ENCODE measurements at regions not wholly inside any gene's neighbourhood (a gene's known extent, or its start where the extent isn't known, plus 50 kb on each side); places are given as distances from the start of the nearest gene placed in this dataset.

DNA sequence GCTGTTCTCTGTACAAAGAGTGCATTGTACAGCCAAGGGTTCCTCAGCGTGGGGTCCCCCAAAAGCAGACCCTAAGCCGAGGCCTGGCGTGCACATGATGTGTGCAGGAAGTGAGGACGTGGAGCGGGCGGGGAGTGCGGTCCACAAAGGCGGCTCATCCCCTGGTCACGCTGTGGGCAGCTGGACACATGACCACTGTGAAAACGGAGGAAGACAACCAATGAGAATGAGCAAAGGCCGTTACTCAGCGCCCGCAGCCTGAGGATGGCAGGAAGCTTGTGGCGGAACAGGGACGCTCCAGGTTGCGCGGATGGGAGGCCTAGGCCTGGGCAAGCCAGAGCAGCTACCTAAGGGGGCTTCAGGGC, 1263.7 kb downstream of the BRD1 start:
- no peak for DNase-seq

DNA sequence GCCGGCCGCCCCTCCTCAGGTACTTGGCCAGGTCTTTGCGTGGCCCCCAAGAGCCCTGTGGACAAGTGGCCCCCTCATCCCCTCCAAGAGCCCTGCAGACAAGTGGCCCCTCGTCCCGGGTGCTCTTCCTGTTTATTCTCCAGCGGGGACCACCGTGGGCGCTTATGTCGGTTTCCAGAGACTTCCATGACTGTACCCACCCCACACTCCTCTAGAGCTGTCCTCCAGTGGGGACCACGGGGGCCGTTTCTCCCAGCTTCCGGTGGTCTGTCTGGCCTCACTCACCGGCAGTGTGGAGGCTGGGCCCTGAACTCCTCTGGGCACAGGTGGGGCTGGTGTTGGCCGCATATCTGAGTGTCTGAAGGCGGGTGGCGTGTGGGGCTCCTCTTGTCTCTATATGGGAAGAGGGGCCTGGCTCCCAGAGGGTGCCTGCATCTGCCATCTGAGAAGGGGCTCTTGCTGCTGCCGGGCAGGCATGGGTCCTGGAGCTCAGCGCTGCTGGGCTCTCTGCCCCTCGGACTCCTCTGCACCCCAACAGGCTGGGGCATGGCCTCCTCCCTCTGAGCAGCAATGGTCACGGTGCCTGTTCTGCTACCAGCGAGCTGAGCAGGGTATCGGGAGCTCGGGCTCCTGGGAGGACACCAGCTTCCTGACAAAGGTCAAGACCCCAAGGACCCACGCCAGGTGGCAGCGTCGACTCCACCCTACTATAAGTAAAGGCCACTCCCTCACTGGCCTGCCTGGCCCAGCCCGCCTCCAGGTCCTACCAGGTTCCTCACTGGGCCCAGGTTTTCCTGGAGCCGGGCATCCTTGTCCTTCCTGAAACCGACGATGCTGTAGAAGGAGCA, 1264.3 kb downstream of the BRD1 start:
- no peak for DNase-seq

- no peak for DNase-seq
These were observed 1266.0 kb downstream of the BRD1 start for GRCh38 chr22:48561676-48562075.

DNA sequence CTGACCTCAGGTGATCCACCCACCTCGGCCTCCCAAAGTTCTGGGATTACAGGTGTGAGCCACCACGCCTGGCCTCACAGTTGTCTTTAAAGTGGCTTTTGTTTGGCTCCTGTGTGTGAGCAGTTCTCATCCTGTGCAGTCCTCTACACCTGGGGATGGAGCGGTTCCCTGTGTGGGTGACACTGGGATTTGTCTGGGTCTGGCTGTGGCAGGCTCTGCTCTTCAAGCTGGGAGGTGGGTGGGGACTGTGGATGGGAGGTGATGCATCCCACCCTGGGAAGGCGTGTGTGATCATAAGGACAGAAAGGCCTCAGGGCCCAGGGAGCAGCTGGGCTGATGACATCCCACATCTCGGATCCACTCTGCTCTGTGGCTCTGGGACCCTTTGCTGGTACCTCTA, 1266.8 kb downstream of the BRD1 start:
- no peak for DNase-seq

DNA sequence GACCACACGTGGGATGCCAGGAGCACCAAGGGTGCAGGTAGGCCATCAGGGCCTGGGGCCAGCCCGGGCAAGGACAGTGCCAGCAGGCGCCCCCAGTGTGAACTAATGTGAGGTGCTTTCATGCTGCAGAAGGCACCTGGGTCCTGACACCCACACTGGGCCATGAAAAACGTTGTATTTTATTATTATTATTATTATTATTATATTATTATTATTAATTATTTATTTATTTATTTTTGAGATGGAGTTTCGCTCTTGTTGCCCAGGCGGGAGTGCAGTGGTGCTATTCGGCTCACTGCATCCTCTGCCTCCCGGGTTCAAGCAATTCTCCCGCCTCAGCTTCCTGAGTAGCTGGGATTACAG, 1267.3 kb downstream of the BRD1 start:
- DNase-seq: no peak

GRCh38 chr22:48559647-48560388, 1267.9 kb downstream of the BRD1 start:
- DNase-seq: no peak

GRCh38 chr22:48558606-48559402, 1268.9 kb downstream of the BRD1 start:
- DNase-seq: no peak

DNA sequence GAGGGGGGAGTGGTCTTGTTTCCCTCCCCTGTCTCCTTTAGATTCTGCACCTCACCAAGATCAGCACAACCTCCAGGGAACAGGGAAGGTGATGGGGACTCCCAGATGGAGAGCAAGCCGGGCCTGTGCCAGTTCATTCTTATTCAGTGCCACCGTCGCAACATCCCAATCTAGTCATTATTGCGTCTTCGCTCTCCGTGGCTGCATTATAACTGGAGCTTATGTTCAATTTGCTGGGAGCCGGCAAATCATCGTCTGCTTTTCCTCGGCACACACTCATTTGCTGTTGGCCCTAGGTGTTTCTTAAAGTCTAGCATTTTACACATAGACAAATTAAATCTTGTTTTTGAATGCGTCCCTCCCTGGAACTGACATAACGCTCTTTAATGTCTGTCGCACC, 1269.7 kb downstream of the BRD1 start:
- DNase-seq: no peak

- DNase-seq: no peak
These were observed 1270.2 kb downstream of the BRD1 start for GRCh38 chr22:48557473-48557872.

DNA sequence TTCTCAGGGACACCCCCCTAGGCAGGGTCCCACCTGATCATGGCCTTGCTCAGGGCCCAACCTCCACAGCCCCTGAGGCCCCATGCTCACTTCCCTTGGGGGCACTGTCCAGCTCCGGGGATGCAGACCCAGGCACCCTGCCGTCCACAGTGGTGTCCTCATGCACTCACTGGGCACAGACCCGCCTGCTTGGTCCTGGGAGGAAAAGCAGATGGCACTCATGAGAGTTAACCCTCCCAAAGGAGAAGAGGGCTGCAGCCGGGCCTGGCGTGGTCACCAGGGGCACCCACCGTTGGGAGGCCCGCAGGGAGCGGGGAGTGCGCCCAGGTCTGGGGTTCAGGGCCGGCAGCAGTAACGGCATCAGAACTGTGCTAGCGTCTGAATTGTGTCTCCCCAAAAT, 1270.9 kb downstream of the BRD1 start:
- no peak for DNase-seq

GRCh38 chr22:48556222-48556621, 1271.5 kb downstream of the BRD1 start:
- DNase-seq: no peak

GRCh38 chr22:48555606-48556005, 1272.1 kb downstream of the BRD1 start:
- no peak for DNase-seq

DNA sequence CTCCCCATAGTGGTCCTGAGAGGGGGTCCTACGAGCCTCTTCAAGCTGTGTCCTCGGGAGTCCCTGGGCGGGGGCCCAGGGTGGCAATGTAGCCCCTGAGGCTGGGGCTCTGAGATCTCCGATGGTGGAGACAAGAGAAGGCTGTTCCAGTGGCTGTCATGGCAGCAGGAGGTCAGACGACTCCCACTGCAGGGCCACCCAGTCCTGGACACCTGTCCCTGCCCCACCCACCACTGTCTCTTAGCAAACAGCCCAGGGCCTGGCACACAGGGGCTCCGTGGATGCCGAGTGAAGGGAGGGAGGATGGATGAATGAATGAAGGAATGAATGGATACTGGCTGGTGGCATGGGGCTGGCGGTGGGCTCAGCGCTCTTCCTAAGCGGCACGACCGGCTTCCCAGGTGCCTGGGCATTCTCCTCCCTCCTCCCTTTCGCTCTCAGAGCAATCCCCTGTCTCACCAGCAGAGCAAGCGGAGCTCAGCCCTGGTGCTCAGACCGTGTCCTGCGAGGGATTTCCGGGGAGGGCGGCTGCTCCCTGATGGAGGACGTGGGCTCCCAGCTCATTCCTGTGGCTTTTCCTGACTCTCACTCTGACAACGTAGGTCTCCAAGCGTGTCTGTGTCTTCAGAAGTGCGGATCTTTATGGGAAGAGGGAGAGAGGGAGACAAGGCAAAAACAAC, 1272.6 kb downstream of the BRD1 start:
- DNase-seq: no peak

DNA sequence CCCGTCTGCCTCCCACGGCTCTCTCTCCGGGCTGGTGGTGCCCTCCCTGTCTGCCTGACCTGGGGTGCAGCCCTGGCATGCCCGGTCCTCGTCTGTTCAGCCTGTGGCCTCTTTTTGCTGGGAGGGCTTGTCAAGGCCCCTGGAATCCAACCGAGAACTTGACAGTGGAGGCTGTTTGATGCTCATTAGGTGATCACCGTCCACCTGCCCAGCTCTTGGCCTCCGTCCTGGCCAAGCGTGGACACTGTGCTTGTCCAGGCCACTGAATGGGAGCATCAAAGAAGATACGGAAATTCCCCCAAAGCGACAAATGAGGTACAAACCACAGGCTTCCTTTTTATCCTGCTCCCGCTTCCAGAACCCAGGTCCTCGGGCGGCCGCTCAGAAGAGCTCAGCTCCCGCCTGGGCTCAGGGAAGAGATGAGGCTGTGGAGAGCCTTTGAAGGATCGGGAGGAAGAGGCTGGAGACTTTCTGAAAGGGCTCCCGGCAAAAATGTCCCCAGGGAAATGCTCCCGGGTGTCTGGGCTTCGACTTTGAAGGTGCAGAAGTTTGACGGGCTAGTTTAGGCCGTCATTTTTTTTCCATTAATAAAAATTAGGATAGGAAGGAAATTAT, 1273.9 kb downstream of the BRD1 start:
- no peak for DNase-seq

DNA sequence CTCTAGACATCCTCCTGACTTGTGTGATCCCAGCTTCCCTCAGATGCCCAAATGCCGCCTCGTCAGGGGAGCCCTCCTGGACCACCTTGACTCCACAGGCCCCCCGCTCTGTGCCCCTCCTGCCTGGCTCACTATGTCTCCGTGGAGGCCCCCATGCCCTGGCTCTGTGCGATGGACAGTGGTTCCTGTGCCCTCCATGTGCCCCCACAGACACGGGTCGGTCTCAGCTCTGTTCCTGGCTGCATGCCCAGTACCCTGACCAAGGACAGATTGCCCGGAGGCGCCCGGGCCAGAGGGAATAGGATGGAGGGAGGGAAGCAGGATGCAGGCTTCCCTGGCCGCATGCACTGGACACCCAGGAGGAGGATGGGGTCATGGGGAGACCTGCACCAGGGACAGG, 1274.6 kb downstream of the BRD1 start:
- DNase-seq: no peak

- DNase-seq: no peak
These were observed 1275.9 kb downstream of the BRD1 start for GRCh38 chr22:48551716-48552268.

DNA sequence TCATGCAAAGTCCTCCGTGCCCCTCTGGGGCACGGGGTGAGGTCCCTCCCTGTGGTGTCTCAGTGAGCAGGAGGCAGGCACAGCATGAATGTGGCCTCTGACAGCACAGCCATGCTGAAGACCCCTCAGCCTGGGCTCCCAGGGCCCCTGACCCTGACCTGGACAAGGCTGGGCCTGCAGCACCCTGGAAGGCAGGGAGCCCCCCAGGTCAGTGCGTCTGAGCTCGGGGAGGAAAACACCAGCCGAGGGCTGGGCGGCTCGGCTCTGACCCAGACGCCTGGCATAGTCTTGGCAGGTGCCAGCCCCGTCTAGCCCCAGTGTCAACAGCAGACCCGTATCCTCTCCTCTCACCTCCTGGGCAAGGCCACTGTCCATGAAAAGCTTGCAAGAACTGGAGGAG, 1276.6 kb downstream of the BRD1 start:
- DNase-seq: no peak

DNA sequence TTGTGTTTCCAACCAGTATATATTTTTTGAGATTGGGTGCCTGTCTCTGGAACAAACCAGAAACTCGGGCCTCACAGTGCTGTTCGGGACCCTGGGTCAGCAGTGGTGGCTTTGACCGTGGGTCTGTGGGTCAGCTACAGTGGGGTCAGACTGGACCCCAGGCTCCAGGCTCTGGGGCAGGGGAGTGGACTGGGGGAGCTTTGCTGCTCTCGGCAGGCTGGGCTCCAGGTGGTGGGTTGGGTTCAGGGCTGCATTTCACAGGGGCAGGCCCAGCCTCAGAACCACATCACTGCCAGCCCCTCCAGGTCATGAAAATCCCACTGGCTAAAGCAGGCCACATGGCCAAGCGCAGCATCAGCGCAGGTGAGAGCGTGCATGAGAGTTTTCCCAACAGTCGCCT, 1279.3 kb downstream of the BRD1 start:
- DNase-seq: no peak

DNA sequence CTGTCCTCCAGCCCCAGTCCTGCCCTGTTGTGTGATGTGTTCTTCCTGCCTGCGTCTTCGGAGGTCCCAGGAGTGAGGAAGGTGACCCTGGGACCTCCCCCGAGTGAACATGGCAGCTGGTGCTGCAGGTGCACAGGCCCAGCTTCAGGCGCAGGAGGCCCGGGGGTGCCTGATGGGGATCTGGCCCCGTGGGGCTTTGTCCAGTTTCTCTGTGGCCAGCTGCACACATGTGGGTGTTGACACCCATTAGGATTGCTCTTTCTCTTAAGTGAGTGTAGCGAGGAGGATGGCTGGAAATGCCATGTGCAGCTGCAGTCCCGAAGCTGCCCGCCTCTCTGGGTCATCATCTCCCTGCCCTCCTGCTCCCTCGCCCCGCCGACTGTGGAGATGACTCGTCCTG, 1279.7 kb downstream of the BRD1 start:
- no peak for DNase-seq

- DNase-seq: no peak
These were observed 1280.8 kb downstream of the BRD1 start for GRCh38 chr22:48546653-48547424.

DNA sequence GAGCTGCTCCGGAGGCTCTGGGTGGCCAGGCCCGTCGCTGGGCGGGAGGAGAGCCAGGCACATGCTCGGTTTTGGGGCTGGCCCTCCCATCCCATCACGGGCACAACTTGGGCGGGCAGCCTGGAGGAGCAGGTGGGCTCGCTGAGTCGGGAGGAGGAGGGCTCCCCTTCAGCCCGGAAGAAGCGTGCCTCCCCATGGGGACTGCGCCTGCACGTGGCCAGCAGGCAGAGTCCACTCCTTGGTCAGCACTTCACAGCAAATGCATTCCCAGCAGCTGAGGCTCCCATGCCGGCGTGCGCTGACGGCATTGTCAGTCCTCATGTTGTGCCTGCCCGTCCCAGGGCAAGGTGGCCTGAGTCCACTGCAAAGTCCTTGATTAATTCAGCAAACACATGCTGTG, 1281.7 kb downstream of the BRD1 start:
- no peak for DNase-seq
